ENCODE measurements at regions not wholly inside any gene's neighbourhood (a gene's known extent, or its start where the extent isn't known, plus 50 kb on each side); places are given as distances from the start of the nearest gene placed in this dataset.
"Not testable (repeated sequence)": the region's sequence is repeated elsewhere in the genome, so short reads cannot be mapped to it uniquely, and the experiment has no call there.

GRCh38 chr13:44692173-44692713, 116.1 kb upstream of the TSC22D1 start:
- TF ChIP-seq, protein P1, sequence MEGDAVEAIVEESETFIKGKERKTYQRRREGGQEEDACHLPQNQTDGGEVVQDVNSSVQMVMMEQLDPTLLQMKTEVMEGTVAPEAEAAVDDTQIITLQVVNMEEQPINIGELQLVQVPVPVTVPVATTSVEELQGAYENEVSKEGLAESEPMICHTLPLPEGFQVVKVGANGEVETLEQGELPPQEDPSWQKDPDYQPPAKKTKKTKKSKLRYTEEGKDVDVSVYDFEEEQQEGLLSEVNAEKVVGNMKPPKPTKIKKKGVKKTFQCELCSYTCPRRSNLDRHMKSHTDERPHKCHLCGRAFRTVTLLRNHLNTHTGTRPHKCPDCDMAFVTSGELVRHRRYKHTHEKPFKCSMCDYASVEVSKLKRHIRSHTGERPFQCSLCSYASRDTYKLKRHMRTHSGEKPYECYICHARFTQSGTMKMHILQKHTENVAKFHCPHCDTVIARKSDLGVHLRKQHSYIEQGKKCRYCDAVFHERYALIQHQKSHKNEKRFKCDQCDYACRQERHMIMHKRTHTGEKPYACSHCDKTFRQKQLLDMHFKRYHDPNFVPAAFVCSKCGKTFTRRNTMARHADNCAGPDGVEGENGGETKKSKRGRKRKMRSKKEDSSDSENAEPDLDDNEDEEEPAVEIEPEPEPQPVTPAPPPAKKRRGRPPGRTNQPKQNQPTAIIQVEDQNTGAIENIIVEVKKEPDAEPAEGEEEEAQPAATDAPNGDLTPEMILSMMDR (IDR thresholded peaks at IDR 0.05; ENCODE audit: low read depth, low read length, missing control alignments): no peak
- H3K4me3 ChIP-seq (replicated peaks; ENCODE audit: low read depth, low read length): no peak overlapping the region
- DNase-seq (ENCODE audit: extremely low read depth, low read depth): no peak

- TF ChIP-seq, protein P1 (IDR thresholded peaks at IDR 0.05; ENCODE audit: low read depth, low read length, missing control alignments): no peak
- DNase-seq (ENCODE audit: extremely low read depth, low read depth): no peak
- no peak overlapping the region for H3K4me3 ChIP-seq (replicated peaks; ENCODE audit: low read depth, low read length)
Observed at GRCh38 chr13:44690376-44690775, 114.2 kb upstream of the TSC22D1 start.

DNA sequence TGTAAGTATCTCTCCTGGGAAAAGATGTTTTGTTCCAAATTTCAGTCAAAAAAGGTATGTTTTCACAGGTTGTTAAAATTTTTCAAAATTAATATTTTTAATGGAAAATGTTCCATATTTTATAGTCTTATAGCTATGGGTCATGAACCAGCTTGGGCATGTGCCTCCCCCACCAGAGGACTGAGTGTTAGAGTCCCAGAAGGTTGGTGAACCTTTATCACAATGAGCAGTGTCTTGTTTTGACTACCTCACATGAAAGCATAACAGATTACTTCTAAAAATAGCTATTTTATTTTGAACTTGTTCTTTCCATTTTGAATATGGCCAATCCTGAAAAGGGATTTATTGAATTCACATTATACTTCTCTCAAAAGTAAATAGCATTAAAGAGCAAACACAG, 112.5 kb upstream of the TSC22D1 start:
- no peak overlapping the region for H3K4me3 ChIP-seq (replicated peaks; ENCODE audit: low read depth, low read length)
- DNase-seq (ENCODE audit: extremely low read depth, low read depth): no peak
- TF ChIP-seq, protein P1 (IDR thresholded peaks at IDR 0.05; ENCODE audit: low read depth, low read length, missing control alignments): no peak

GRCh38 chr13:44686531-44686934, 110.4 kb upstream of the TSC22D1 start:
- TF ChIP-seq, protein P1 (IDR thresholded peaks at IDR 0.05; ENCODE audit: low read depth, low read length, missing control alignments): no peak

GRCh38 chr13:44685641-44686040, 109.5 kb upstream of the TSC22D1 start:
- H3K4me3 ChIP-seq (replicated peaks; ENCODE audit: low read depth, low read length): no peak overlapping the region
- DNase-seq (ENCODE audit: extremely low read depth, low read depth): no peak
- TF ChIP-seq, protein P1 (IDR thresholded peaks at IDR 0.05; ENCODE audit: low read depth, low read length, missing control alignments): no peak

More at GRCh38 chr13:44686531-44686934, 110.4 kb upstream of the TSC22D1 start:
- no peak overlapping the region for H3K4me3 ChIP-seq (replicated peaks; ENCODE audit: low read depth, low read length)
- DNase-seq (ENCODE audit: extremely low read depth, low read depth): no peak

DNA sequence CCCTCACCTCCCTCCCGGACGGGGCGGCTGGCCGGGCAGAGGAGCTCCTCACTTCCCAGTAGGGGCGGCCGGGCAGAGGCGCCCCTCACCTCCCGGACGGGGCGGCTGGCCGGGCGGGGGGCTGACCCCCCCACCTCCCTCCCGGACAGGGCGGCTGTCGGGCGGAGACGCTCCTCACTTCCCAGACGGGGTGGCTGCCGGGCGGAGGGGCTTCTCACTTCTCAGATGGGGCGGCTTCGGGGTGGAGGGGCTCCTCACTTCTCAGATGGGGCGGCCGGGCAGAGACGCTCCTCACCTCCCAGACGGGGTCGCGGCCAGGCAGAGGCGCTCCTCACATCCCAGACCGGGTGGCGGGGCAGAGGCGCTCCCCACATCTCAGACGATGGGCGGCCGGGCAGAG, 106.3 kb upstream of the TSC22D1 start:
- DNase-seq (ENCODE audit: extremely low read depth, low read depth): not testable (repeated sequence)

DNA sequence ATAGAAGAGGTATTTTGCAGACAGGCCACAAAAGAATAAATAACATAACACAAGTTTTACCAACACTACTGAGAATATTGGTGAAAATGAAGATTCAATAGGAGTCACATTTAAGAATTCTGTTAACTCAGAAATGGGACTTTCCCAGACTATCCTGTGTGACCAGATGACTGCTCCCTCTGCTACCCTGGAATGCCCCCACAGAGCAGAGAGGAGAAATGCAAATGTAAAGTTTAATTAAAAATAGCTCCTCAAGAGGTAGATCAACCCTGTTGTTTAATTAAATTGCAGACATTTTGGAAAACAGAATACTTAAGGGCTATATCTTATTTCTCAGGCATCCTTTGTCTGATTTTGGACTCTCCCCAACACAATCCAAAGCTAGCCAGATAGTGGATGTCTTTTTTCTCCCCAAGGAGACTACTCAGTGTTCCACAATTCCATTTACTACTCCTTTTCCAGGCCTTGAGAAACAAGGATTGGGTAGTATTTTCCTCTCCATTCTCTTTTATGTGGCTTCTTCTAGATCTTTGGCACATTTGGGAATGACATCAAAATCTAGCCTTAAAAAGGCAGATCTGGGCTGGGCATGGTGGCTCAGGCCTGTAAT, 104.7 kb upstream of the TSC22D1 start:
- DNase-seq (ENCODE audit: extremely low read depth, low read depth): no peak
- TF ChIP-seq, protein P1 (IDR thresholded peaks at IDR 0.05; ENCODE audit: low read depth, low read length, missing control alignments): no peak
- H3K4me3 ChIP-seq (replicated peaks; ENCODE audit: low read depth, low read length): no peak overlapping the region

More for the DNA sequence above, 106.3 kb upstream of the TSC22D1 start:
- not testable (repeated sequence) for H3K4me3 ChIP-seq (replicated peaks; ENCODE audit: low read depth, low read length)
